Fibroblast of lung (primary cell): ENCODE measurements at regions not wholly inside any gene's neighbourhood (a gene's known extent, or its start where the extent isn't known, plus 50 kb on each side); places are given as distances from the start of the nearest gene placed in this dataset.

Experiments used
- DNase-seq, 2 donors: peaks; one replicate each; pipeline versions ENCODE4 v3.0.0 to v3.0.0-alpha.2; 2010; ENCODE audit warnings: low read depth in 2 of 2
- H2AFZ ChIP-seq: 2 replicates; pipeline ENCODE4 v1.5.1; 2012; ENCODE audit warnings: low read length, control low read depth, inconsistent platforms
- H3K27ac ChIP-seq: 2 replicates; pipeline ENCODE4 v1.5.1; 2011; ENCODE audit warnings: low read length, control low read depth; ENCODE audit not compliant: insufficient read depth
- H3K27me3 ChIP-seq: 2 replicates; pipeline ENCODE4 v1.5.1; 2011; ENCODE audit warnings: mild to moderate bottlenecking, low read length; ENCODE audit not compliant: control insufficient read depth, insufficient read depth
- H3K36me3 ChIP-seq: 2 replicates; pipeline ENCODE4 v1.5.1; 2011; ENCODE audit warnings: low read length; ENCODE audit not compliant: control insufficient read depth, insufficient read depth
- H3K4me1 ChIP-seq: 2 replicates; pipeline ENCODE4 v1.5.1; 2011; ENCODE audit warnings: low read length; ENCODE audit not compliant: control insufficient read depth, insufficient read depth; ENCODE audit errors: extremely low read depth
- H3K4me2 ChIP-seq: 2 replicates; pipeline ENCODE4 v1.5.1; 2011; ENCODE audit warnings: low read length, control low read depth; ENCODE audit not compliant: insufficient read depth; ENCODE audit errors: extremely low read depth
- H3K4me3 ChIP-seq, 4 experiments: fragments of 200-600 bp in 1 of 4; sonication (generic) in 1 of 4; replicated peaks in 1 of 4; 2 replicates each; pipeline ENCODE4 v1.5.1; 2011 to 2016; ENCODE audit warnings: low read length in 4 of 4, low read depth in 3 of 4, mild to moderate bottlenecking in 3 of 4, control low read depth in 2 of 4, inconsistent platforms in 1 of 4, mixed read lengths in 1 of 4; ENCODE audit not compliant: insufficient read depth in 1 of 4; ENCODE audit errors: control extremely low read depth in 1 of 4
- H3K79me2 ChIP-seq: 2 replicates; pipeline ENCODE4 v1.5.1; 2012; ENCODE audit warnings: mild to moderate bottlenecking, low read length, inconsistent platforms; ENCODE audit not compliant: control insufficient read depth, insufficient read depth
- H3K9ac ChIP-seq: 2 replicates; pipeline ENCODE4 v1.5.1; 2011; ENCODE audit warnings: mild to moderate bottlenecking, low read length, control low read depth; ENCODE audit not compliant: insufficient read depth
- H3K9me3 ChIP-seq: 2 replicates; pipeline ENCODE4 v1.5.1; 2012; ENCODE audit warnings: low read depth, low read length; ENCODE audit not compliant: control insufficient read depth, insufficient read depth
- H4K20me1 ChIP-seq: 2 replicates; pipeline ENCODE4 v1.5.1; 2011; ENCODE audit warnings: low read length; ENCODE audit not compliant: control insufficient read depth, insufficient read depth; ENCODE audit errors: extremely low read depth
- EZH2 ChIP-seq: IDR thresholded peaks from 2 replicates; pipeline ENCODE4 v1.5.1; 2012; ENCODE audit warnings: low read length, control low read depth, mild to moderate bottlenecking; ENCODE audit errors: missing control alignments
- TF ChIP-seq, protein P1 (sequence below), 2 donors: IDR thresholded peaks in 1 of 2; conservative IDR thresholded peaks in 1 of 2; 1 replicate in 1 of 2; 2 replicates in 1 of 2; pipeline ENCODE4 v1.5.1; 2011 to 2012; ENCODE audit warnings: low read length in 2 of 2, control low read depth in 1 of 2, inconsistent platforms in 1 of 2, low read depth in 1 of 2, mild to moderate bottlenecking in 1 of 2

DNA sequence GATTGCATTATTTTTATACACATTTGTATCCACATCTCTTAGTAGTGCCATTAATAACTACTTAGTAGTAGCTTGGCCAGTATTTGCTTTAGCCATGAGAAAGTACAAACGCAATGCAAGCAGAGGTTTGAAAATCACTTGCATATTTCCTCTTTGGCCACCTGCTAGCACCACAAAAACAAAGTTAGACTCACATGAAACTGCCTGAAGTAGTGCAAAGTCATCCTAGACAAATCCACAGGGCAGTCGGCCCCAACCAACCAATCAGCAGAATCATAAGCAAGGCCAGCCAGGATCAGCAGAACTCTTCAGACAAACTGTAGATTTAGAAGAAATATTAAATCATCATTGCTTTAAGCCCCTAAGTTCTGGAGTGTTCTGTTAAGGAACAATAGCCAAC is 135.2 kb upstream of the VGLL2 start:
- TF ChIP-seq, protein P1, sequence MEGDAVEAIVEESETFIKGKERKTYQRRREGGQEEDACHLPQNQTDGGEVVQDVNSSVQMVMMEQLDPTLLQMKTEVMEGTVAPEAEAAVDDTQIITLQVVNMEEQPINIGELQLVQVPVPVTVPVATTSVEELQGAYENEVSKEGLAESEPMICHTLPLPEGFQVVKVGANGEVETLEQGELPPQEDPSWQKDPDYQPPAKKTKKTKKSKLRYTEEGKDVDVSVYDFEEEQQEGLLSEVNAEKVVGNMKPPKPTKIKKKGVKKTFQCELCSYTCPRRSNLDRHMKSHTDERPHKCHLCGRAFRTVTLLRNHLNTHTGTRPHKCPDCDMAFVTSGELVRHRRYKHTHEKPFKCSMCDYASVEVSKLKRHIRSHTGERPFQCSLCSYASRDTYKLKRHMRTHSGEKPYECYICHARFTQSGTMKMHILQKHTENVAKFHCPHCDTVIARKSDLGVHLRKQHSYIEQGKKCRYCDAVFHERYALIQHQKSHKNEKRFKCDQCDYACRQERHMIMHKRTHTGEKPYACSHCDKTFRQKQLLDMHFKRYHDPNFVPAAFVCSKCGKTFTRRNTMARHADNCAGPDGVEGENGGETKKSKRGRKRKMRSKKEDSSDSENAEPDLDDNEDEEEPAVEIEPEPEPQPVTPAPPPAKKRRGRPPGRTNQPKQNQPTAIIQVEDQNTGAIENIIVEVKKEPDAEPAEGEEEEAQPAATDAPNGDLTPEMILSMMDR (conservative IDR thresholded peaks at IDR 0.05 in 1 of 2, IDR thresholded peaks at IDR 0.05 in 1 of 2; ENCODE audit: low read depth in 1 of 2, low read length in 2 of 2) = no peak
- no peak for TF ChIP-seq EZH2
- no peaks in the 10 kb centered on the region for H3K27me3 ChIP-seq
- H3K4me3 ChIP-seq = no peak overlapping the region
- no peak for DNase-seq
- no peaks in the 10 kb centered on the region for H3K79me2 ChIP-seq
- H3K4me2 ChIP-seq = no peak overlapping the region
- H3K9me3 ChIP-seq = no peaks in the 10 kb centered on the region
- no peak overlapping the region for H3K27ac ChIP-seq
- no peaks in the 10 kb centered on the region for H4K20me1 ChIP-seq
- no peak overlapping the region for H2AFZ ChIP-seq
- no peaks in the 10 kb centered on the region for H3K36me3 ChIP-seq
- no peak overlapping the region for H3K9ac ChIP-seq
- no peaks in the 10 kb centered on the region for H3K4me1 ChIP-seq

DNA sequence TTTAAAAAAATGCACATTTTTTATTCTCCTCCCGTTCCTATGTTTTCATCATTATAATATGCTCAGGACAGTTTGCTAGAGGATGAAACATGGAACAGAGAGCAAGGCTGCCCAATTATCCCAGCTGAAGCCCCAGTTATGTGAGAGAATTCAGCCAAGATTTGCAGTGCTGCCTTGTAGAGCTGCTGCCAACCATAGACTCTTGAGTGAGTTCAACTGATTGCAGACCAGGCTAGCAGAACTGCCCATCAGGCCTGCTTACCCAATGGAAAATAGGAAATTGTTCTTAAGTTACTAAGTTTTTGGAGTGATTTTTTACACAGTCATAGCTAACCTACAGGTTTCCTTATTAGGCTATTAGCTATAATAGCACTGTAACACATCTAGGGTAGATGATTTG is 128.7 kb upstream of the VGLL2 start:
- Histone ChIP-seq H3K27me3 (no peaks in the 10 kb centered on the region), H3K9me3 (no peaks in the 10 kb centered on the region), H3K9ac (no peak overlapping the region), H2AFZ (no peak overlapping the region), H3K4me1 (no peaks in the 10 kb centered on the region), H3K27ac (no peak overlapping the region), H3K79me2 (no peaks in the 10 kb centered on the region), H4K20me1 (no peaks in the 10 kb centered on the region), H3K4me3 (no peak overlapping the region), H3K4me2 (no peak overlapping the region), H3K36me3 (no peaks in the 10 kb centered on the region)
- no peak for TF ChIP-seq EZH2
- TF ChIP-seq, protein P1 (conservative IDR thresholded peaks at IDR 0.05 in 1 of 2, IDR thresholded peaks at IDR 0.05 in 1 of 2; ENCODE audit: low read depth in 1 of 2, low read length in 2 of 2) = no peak
- DNase-seq = no peak

DNA sequence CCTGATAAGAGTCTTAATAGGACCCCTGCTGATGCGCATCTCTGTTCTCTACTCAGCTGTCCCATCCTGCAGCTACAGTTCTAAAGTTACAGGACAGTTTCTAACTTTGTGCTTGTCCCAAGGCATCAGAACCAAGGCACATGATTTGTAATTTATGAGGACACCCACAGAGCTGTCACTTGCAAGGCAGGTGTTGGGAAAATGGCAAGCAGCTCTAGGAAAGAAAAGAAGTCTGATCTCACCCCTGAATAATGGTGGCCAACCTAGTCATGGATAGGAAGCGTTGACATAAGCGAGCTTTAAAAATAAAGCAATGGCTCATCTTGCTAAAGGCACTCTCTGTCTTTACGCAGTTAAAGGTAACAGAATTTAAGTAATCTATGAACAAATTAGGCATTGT is 127.6 kb upstream of the VGLL2 start:
- no peak overlapping the region for H3K4me3 ChIP-seq
- H3K27ac ChIP-seq = no peak overlapping the region
- TF ChIP-seq EZH2 = no peak
- TF ChIP-seq, protein P1 (conservative IDR thresholded peaks at IDR 0.05 in 1 of 2, IDR thresholded peaks at IDR 0.05 in 1 of 2; ENCODE audit: low read depth in 1 of 2, low read length in 2 of 2) = no peak
- H3K79me2 ChIP-seq = no peaks in the 10 kb centered on the region
- no peaks in the 10 kb centered on the region for H3K27me3 ChIP-seq
- H3K9ac ChIP-seq = no peak overlapping the region
- H3K4me2 ChIP-seq = no peak overlapping the region
- no peak overlapping the region for H2AFZ ChIP-seq
- H3K9me3 ChIP-seq = no peaks in the 10 kb centered on the region
- no peaks in the 10 kb centered on the region for H3K36me3 ChIP-seq
- no peaks in the 10 kb centered on the region for H3K4me1 ChIP-seq
- no peaks in the 10 kb centered on the region for H4K20me1 ChIP-seq
- DNase-seq = no peak
